ENCODE measurements at regions not wholly inside any gene's neighbourhood (a gene's known extent, or its start where the extent isn't known, plus 50 kb on each side); places are given as distances from the start of the nearest gene placed in this dataset.

GRCh38 chr12:111261911-111262676, 106.8 kb downstream of the PHETA1 start:
- TF ChIP-seq CTCF (IDR thresholded peaks at IDR 0.05; ENCODE audit: control extremely low read depth in 1 of 3, insufficient read depth in 1 of 3, low read depth in 1 of 3, low read length in 3 of 3) (no peak), SUZ12 (IDR thresholded peaks at IDR 0.05; ENCODE audit: low read length) (no peak), CHD7 (IDR thresholded peaks at IDR 0.05; ENCODE audit: insufficient replicate concordance, low read length) (no peak), POLR2AphosphoS5 (IDR thresholded peaks at IDR 0.05; ENCODE audit: low read depth, low read length) (no peak), POLR2A (IDR thresholded peaks at IDR 0.05; ENCODE audit: control extremely low read depth in 1 of 2, low read depth in 2 of 2, low read length in 2 of 2) (no peak), SP1 (IDR thresholded peaks at IDR 0.05; ENCODE audit: low read depth, low read length) (no peak), CREB1 (IDR thresholded peaks at IDR 0.05) (no peak), JUN (IDR thresholded peaks at IDR 0.05; ENCODE audit: low read depth, low read length) (no peak), CHD2 (IDR thresholded peaks at IDR 0.05; ENCODE audit: low read length) (no peak), TBP (IDR thresholded peaks at IDR 0.05; ENCODE audit: low read depth, low read length) (no peak), NANOG (IDR thresholded peaks at IDR 0.05; ENCODE audit: insufficient read depth, low read depth, low read length, poor library complexity, severe bottlenecking) (no peak), SP2 (IDR thresholded peaks at IDR 0.05; ENCODE audit: low read length) (no peak), USF2 (IDR thresholded peaks at IDR 0.05; ENCODE audit: low read length) (no peak)
